ENCODE measurements at regions not wholly inside any gene's neighbourhood (a gene's known extent, or its start where the extent isn't known, plus 50 kb on each side); places are given as distances from the start of the nearest gene placed in this dataset.
"Not testable (repeated sequence)": the region's sequence is repeated elsewhere in the genome, so short reads cannot be mapped to it uniquely, and the experiment has no call there.

GRCh38 chr6:81962198-81962597 is 209.7 kb upstream of the TENT5A start:
- no peak for DNase-seq

- DNase-seq, result no peak
Measured at GRCh38 chr6:81950877-81951276, 198.4 kb upstream of the TENT5A start.

GRCh38 chr6:81948861-81949260 is 196.4 kb upstream of the TENT5A start:
- no peak for DNase-seq

- DNase-seq, result not testable (repeated sequence)
Measured at GRCh38 chr6:81948196-81948595, 195.7 kb upstream of the TENT5A start.

- no peak for DNase-seq
Measured at GRCh38 chr6:81944661-81945060, 192.2 kb upstream of the TENT5A start.

- DNase-seq, result not testable (repeated sequence)
Measured at GRCh38 chr6:81942842-81943241, 190.4 kb upstream of the TENT5A start.

- no peak for DNase-seq
Measured at GRCh38 chr6:81942067-81942370, 189.5 kb upstream of the TENT5A start.

- DNase-seq, result no peak
Measured at GRCh38 chr6:81940451-81940985, 188.0 kb upstream of the TENT5A start.

- DNase-seq, result no peak
Measured at GRCh38 chr6:81939766-81940165, 187.3 kb upstream of the TENT5A start.

- DNase-seq, result no peak
Measured at GRCh38 chr6:81938991-81939732, 186.7 kb upstream of the TENT5A start.

GRCh38 chr6:81938014-81938856 is 185.8 kb upstream of the TENT5A start:
- no peak for DNase-seq

GRCh38 chr6:81937296-81937937 is 184.9 kb upstream of the TENT5A start:
- DNase-seq, result no peak

- DNase-seq, result no peak
Measured at GRCh38 chr6:81934936-81935335, 182.5 kb upstream of the TENT5A start.

GRCh38 chr6:81933608-81934051 is 181.1 kb upstream of the TENT5A start:
- no peak for DNase-seq

GRCh38 chr6:81933089-81933488 is 180.6 kb upstream of the TENT5A start:
- DNase-seq, result no peak

- not testable (repeated sequence) for DNase-seq
Measured at GRCh38 chr6:81932448-81932847, 180.0 kb upstream of the TENT5A start.

GRCh38 chr6:81929828-81930227 is 177.3 kb upstream of the TENT5A start:
- no peak for DNase-seq

- DNase-seq, result no peak
Measured at GRCh38 chr6:81925201-81925600, 172.7 kb upstream of the TENT5A start.

- no peak for DNase-seq
Measured at GRCh38 chr6:81909981-81910900, 157.8 kb upstream of the TENT5A start.

GRCh38 chr6:81909162-81909561 is 156.7 kb upstream of the TENT5A start:
- no peak for DNase-seq

- no peak for DNase-seq
Measured at GRCh38 chr6:81906709-81907204, 154.3 kb upstream of the TENT5A start.

- DNase-seq, result no peak
Measured at GRCh38 chr6:81906041-81906440, 153.6 kb upstream of the TENT5A start.
